KMS-11 (cell line): ENCODE measurements at regions not wholly inside any gene's neighbourhood (a gene's known extent, or its start where the extent isn't known, plus 50 kb on each side); places are given as distances from the start of the nearest gene placed in this dataset.

Experiments used
- H2AFZ ChIP-seq: fragments of 200-600 bp; sonication (generic); 2 replicates; pipeline ENCODE4 v1.6.1; 2016; ENCODE audit warnings: antibody characterized with exemption, mixed run types, low read depth
- H3K27ac ChIP-seq: fragments of 200-600 bp; sonication (generic); 2 replicates; pipeline ENCODE4 v1.6.1; 2016; ENCODE audit warnings: mild to moderate bottlenecking, mixed run types
- H3K27me3 ChIP-seq: fragments of 200-600 bp; sonication (generic); 2 replicates; pipeline ENCODE4 v1.6.1; 2017; ENCODE audit warnings: mild to moderate bottlenecking, low read depth, mixed run types, moderate library complexity; ENCODE audit not compliant: insufficient read depth
- H3K36me3 ChIP-seq: fragments of 200-600 bp; sonication (generic); 2 replicates; pipeline ENCODE4 v1.6.1; 2017; ENCODE audit warnings: mild to moderate bottlenecking, mixed run types; ENCODE audit not compliant: insufficient read depth
- H3K4me1 ChIP-seq: fragments of 200-600 bp; sonication (generic); 2 replicates; pipeline ENCODE4 v1.6.1; 2016; ENCODE audit warnings: mild to moderate bottlenecking, low read depth, mixed run types; ENCODE audit not compliant: poor library complexity, severe bottlenecking
- H3K4me2 ChIP-seq: fragments of 200-600 bp; sonication (generic); 2 replicates; pipeline ENCODE4 v1.7.0; 2016; ENCODE audit warnings: mild to moderate bottlenecking, mixed run types
- H3K4me3 ChIP-seq: fragments of 200-600 bp; sonication (generic); IDR thresholded peaks from 2 replicates; pipeline ENCODE4 v1.6.1; 2017; ENCODE audit warnings: low read depth, low read length, mixed read lengths; ENCODE audit not compliant: insufficient read depth
- H3K79me2 ChIP-seq: fragments of 200-600 bp; sonication (generic); 2 replicates; pipeline ENCODE4 v1.6.1; 2016; ENCODE audit warnings: low read depth, mixed run types; ENCODE audit not compliant: insufficient read depth
- H3K9ac ChIP-seq: fragments of 200-600 bp; sonication (generic); 2 replicates; pipeline ENCODE4 v1.6.1; 2016; ENCODE audit warnings: mild to moderate bottlenecking, mixed run types
- H4K20me1 ChIP-seq: fragments of 200-600 bp; sonication (generic); 2 replicates; pipeline ENCODE4 v1.6.1; 2016; ENCODE audit warnings: mild to moderate bottlenecking, mixed run types; ENCODE audit not compliant: insufficient read depth
- CTCF ChIP-seq: fragments of 200-600 bp; sonication (generic); conservative IDR thresholded peaks from 2 replicates; pipeline ENCODE4 v1.6.1; 2017; ENCODE audit warnings: low read depth, mild to moderate bottlenecking, antibody characterized with exemption, low read length, moderate library complexity, mixed read lengths

- H3K4me3 ChIP-seq, result no peak overlapping the region
Observed at GRCh38 chr6:138028893-138029292, 78.3 kb downstream of the PERP start.

GRCh38 chr6:138030872-138031271 lies 76.3 kb downstream of the PERP start:
- Histone ChIP-seq H3K79me2 (no peaks in the 10 kb centered on the region), H3K4me3 (no peak overlapping the region), H3K36me3 (no peaks in the 10 kb centered on the region), H3K27ac (no peak overlapping the region), H3K4me2 (no peak overlapping the region), H3K4me1 (no peaks in the 10 kb centered on the region), H3K27me3 (no peaks in the 10 kb centered on the region), H4K20me1 (no peaks in the 10 kb centered on the region), H2AFZ (no peak overlapping the region), H3K9ac (no peak overlapping the region)
- TF ChIP-seq CTCF, result no peak

More at GRCh38 chr6:138028893-138029292, 78.3 kb downstream of the PERP start:
- Histone ChIP-seq H2AFZ (no peak overlapping the region), H3K4me1 (no peaks in the 10 kb centered on the region), H3K27me3 (no peaks in the 10 kb centered on the region), H3K4me2 (no peak overlapping the region), H3K27ac (no peak overlapping the region), H4K20me1 (no peaks in the 10 kb centered on the region), H3K36me3 (no peaks in the 10 kb centered on the region), H3K79me2 (no peaks in the 10 kb centered on the region), H3K9ac (no peak overlapping the region)
- no peak for TF ChIP-seq CTCF

GRCh38 chr6:138031417-138031816 lies 75.8 kb downstream of the PERP start:
- no peak for TF ChIP-seq CTCF

GRCh38 chr6:138031850-138032249 lies 75.4 kb downstream of the PERP start:
- no peak for TF ChIP-seq CTCF
- Histone ChIP-seq H3K36me3 (no peaks in the 10 kb centered on the region), H3K27me3 (no peaks in the 10 kb centered on the region), H3K4me2 (no peak overlapping the region), H3K4me1 (no peaks in the 10 kb centered on the region), H3K9ac (no peak overlapping the region), H3K4me3 (no peak overlapping the region), H2AFZ (no peak overlapping the region), H3K79me2 (no peaks in the 10 kb centered on the region), H3K27ac (no peak overlapping the region), H4K20me1 (no peaks in the 10 kb centered on the region)

More at GRCh38 chr6:138031417-138031816, 75.8 kb downstream of the PERP start:
- Histone ChIP-seq H3K4me3 (no peak overlapping the region), H4K20me1 (no peaks in the 10 kb centered on the region), H3K79me2 (no peaks in the 10 kb centered on the region), H3K27me3 (no peaks in the 10 kb centered on the region), H3K4me1 (no peaks in the 10 kb centered on the region), H3K4me2 (no peak overlapping the region), H2AFZ (no peak overlapping the region), H3K27ac (no peak overlapping the region), H3K36me3 (no peaks in the 10 kb centered on the region), H3K9ac (no peak overlapping the region)
